ENCODE measurements at regions not wholly inside any gene's neighbourhood (a gene's known extent, or its start where the extent isn't known, plus 50 kb on each side); places are given as distances from the start of the nearest gene placed in this dataset.

GRCh38 chr9:129231022-129231739, 53.1 kb upstream of the IER5L start:
- DNase-seq: no peak

GRCh38 chr9:129230302-129230701, 52.2 kb upstream of the IER5L start:
- DNase-seq: no peak

All from hindlimb muscle (tissue), 1 donor.